H9 (cell line): ENCODE measurements at regions not wholly inside any gene's neighbourhood (a gene's known extent, or its start where the extent isn't known, plus 50 kb on each side); places are given as distances from the start of the nearest gene placed in this dataset.

Experiments
- DNase-seq: peaks from one replicate; pipeline ENCODE4 v3.0.0-alpha.2; 2017
- H2AFZ ChIP-seq: one replicate; pipeline ENCODE4 v1.6.1; 2013; ENCODE audit warnings: mild to moderate bottlenecking, low read length, control low read depth, moderate library complexity
- H2AK5ac ChIP-seq: 2 replicates; pipeline ENCODE4 v1.6.1; 2013; ENCODE audit warnings: low read length, control low read depth, mixed read lengths; ENCODE audit not compliant: insufficient read length
- H2BK120ac ChIP-seq: one replicate; pipeline ENCODE4 v1.6.1; 2013; ENCODE audit warnings: low read depth, mild to moderate bottlenecking, low read length, control low read depth, inconsistent platforms; ENCODE audit not compliant: poor library complexity, severe bottlenecking
- H2BK12ac ChIP-seq: 2 replicates; pipeline ENCODE4 v1.6.1; 2013; ENCODE audit warnings: low read length, control low read depth, mixed read lengths, low read depth; ENCODE audit not compliant: insufficient read length
- H2BK15ac ChIP-seq: 2 replicates; pipeline ENCODE4 v1.6.1; 2013; ENCODE audit warnings: low read depth, low read length, control low read depth
- H2BK20ac ChIP-seq: one replicate; pipeline ENCODE4 v1.6.1; 2013; ENCODE audit warnings: low read depth, mild to moderate bottlenecking, low read length, control low read depth, inconsistent platforms; ENCODE audit not compliant: poor library complexity, severe bottlenecking
- H2BK5ac ChIP-seq: 2 replicates; pipeline ENCODE4 v1.6.1; 2013; ENCODE audit warnings: low read length, control low read depth, mixed read lengths; ENCODE audit not compliant: insufficient read length
- H3K14ac ChIP-seq: 2 replicates; pipeline ENCODE4 v1.6.1; 2013; ENCODE audit warnings: low read length, control low read depth; ENCODE audit not compliant: insufficient read depth
- H3K18ac ChIP-seq: 2 replicates; pipeline ENCODE4 v1.6.1; 2013; ENCODE audit warnings: low read depth, mild to moderate bottlenecking, mixed read lengths, low read length, control low read depth; ENCODE audit not compliant: insufficient read length
- H3K23ac ChIP-seq: 2 replicates; pipeline ENCODE4 v1.6.1; 2013; ENCODE audit warnings: low read length, control low read depth, mixed read lengths, low read depth; ENCODE audit not compliant: insufficient read length
- H3K23me2 ChIP-seq: 2 replicates; pipeline ENCODE4 v1.6.1; 2013; ENCODE audit warnings: low read depth, mild to moderate bottlenecking, mixed read lengths, low read length, control low read depth; ENCODE audit not compliant: insufficient read length, poor library complexity, severe bottlenecking
- H3K27ac ChIP-seq: 2 replicates; pipeline ENCODE4 v1.5.1; 2013; ENCODE audit warnings: low read length, control low read depth, mixed read lengths, low read depth; ENCODE audit not compliant: insufficient read length
- H3K27me3 ChIP-seq: 2 replicates; pipeline ENCODE4 v1.6.1; 2013; ENCODE audit warnings: low read length, control low read depth, inconsistent platforms; ENCODE audit not compliant: insufficient read depth
- H3K4ac ChIP-seq: 2 replicates; pipeline ENCODE4 v1.6.1; 2013; ENCODE audit warnings: low read depth, mild to moderate bottlenecking, control low read depth, inconsistent platforms, low read length, moderate library complexity
- H3K4me1 ChIP-seq: 2 replicates; pipeline ENCODE4 v1.6.1; 2013; ENCODE audit warnings: low read length, control low read depth, inconsistent platforms; ENCODE audit not compliant: insufficient read depth
- H3K4me2 ChIP-seq: 2 replicates; pipeline ENCODE4 v1.6.1; 2013; ENCODE audit warnings: low read length, control low read depth, mixed read lengths; ENCODE audit not compliant: insufficient read length, insufficient read depth
- H3K56ac ChIP-seq: 2 replicates; pipeline ENCODE4 v1.6.1; 2013; ENCODE audit warnings: low read depth, mild to moderate bottlenecking, mixed read lengths, low read length, control low read depth; ENCODE audit not compliant: insufficient read length
- H3K79me1 ChIP-seq: 2 replicates; pipeline ENCODE4 v1.6.1; 2013; ENCODE audit warnings: low read depth, mild to moderate bottlenecking, moderate library complexity, low read length, control low read depth, inconsistent platforms; ENCODE audit not compliant: insufficient read depth, poor library complexity, severe bottlenecking
- H3K79me2 ChIP-seq: 2 replicates; pipeline ENCODE4 v1.6.1; 2013; ENCODE audit warnings: low read length, control low read depth, inconsistent platforms; ENCODE audit not compliant: insufficient read depth
- H3K9ac ChIP-seq: 2 replicates; pipeline ENCODE4 v1.6.1; 2013; ENCODE audit warnings: low read length, control low read depth, mixed read lengths; ENCODE audit not compliant: insufficient read length; ENCODE audit errors: extremely low read depth
- H3K9me3 ChIP-seq: one replicate; pipeline ENCODE4 v1.6.1; 2013; ENCODE audit warnings: low read depth, low read length, inconsistent platforms; ENCODE audit not compliant: control insufficient read depth
- H3T11ph ChIP-seq: one replicate; pipeline ENCODE4 v1.6.1; 2013; ENCODE audit warnings: mild to moderate bottlenecking, low read length, control low read depth, inconsistent platforms
- H4K20me1 ChIP-seq: one replicate; pipeline ENCODE4 v1.6.1; 2013; ENCODE audit not compliant: control insufficient read depth, insufficient read length, insufficient read depth
- H4K5ac ChIP-seq: 2 replicates; pipeline ENCODE4 v1.6.1; 2013; ENCODE audit warnings: low read depth, mild to moderate bottlenecking, mixed read lengths, low read length, control low read depth; ENCODE audit not compliant: insufficient read length
- H4K8ac ChIP-seq: replicated peaks from 2 replicates; pipeline ENCODE4 v1.6.1; 2013; ENCODE audit warnings: low read length, control low read depth, mixed read lengths, low read depth; ENCODE audit not compliant: insufficient read length
- H4K91ac ChIP-seq: 2 replicates; pipeline ENCODE4 v1.6.1; 2013; ENCODE audit warnings: low read depth, mild to moderate bottlenecking, moderate library complexity, mixed read lengths, low read length, control low read depth; ENCODE audit not compliant: insufficient read length
- H3K27ac Mint-ChIP-seq, 3 experiments: 2 replicates in 2 of 3; 3 replicates in 1 of 3; pipeline ENCODE4 v1.8.0; 2020 to 2021; ENCODE audit warnings: mixed read lengths in 3 of 3, mild to moderate bottlenecking in 1 of 3, moderate library complexity in 1 of 3
- H3K27me3 Mint-ChIP-seq: 2 replicates; pipeline ENCODE4 v1.8.0; 2021; ENCODE audit warnings: low read depth, mild to moderate bottlenecking, moderate library complexity, mixed read lengths
- H3K36me3 Mint-ChIP-seq, 3 experiments: 2 replicates in 2 of 3; 3 replicates in 1 of 3; pipeline ENCODE4 v1.8.0; 2020 to 2021; ENCODE audit warnings: low read depth in 3 of 3, mixed read lengths in 3 of 3; ENCODE audit not compliant: insufficient read depth in 1 of 3
- H3K4me1 Mint-ChIP-seq, 2 experiments: 2 replicates each; pipeline ENCODE4 v1.8.0; 2020; ENCODE audit warnings: mixed read lengths in 2 of 2
- H3K4me3 Mint-ChIP-seq, 2 experiments: 2 replicates in 1 of 2; 3 replicates in 1 of 2; pipeline ENCODE4 v1.8.0; 2020 to 2021; ENCODE audit warnings: mild to moderate bottlenecking in 2 of 2, mixed read lengths in 2 of 2, moderate library complexity in 1 of 2
- H3K9me3 Mint-ChIP-seq, 2 experiments: 2 replicates in 1 of 2; 3 replicates in 1 of 2; pipeline ENCODE4 v1.8.0; 2020; ENCODE audit warnings: mild to moderate bottlenecking in 2 of 2, mixed read lengths in 2 of 2, moderate library complexity in 1 of 2
- CTCF ChIP-seq: fragments of 200-600 bp; sonication (generic); conservative IDR thresholded peaks from 3 replicates; pipeline ENCODE4 v1.8.0; 2021; ENCODE audit warnings: antibody characterized with exemption, mild to moderate bottlenecking
- whole genome bisulfite sequencing: extraction: QIAGEN DNeasy Blood & Tissue Kit; methylation state at CpG from one replicate; pipeline ENCODE4 v1.1.7; 2013; ENCODE audit warnings: missing lambda C conversion rate, low lambda C conversion rate, mixed read lengths; ENCODE audit not compliant: insufficient read length; ENCODE audit errors: extremely low coverage; 5-methylcytosine and 5-hydroxymethylcytosine counted together

GRCh38 chr1:29830383-29830782 lies 594.1 kb downstream of the PTPRU start:
- no CpG with 5 or more reads among the region's 8 CpGs for WGBS
- Histone ChIP-seq H3T11ph (no peak overlapping the region), H3K9ac (no peak overlapping the region), H2BK120ac (no peak overlapping the region), H2BK12ac (no peak overlapping the region), H4K8ac (no peak overlapping the region), H2AK5ac (no peak overlapping the region), H4K5ac (no peak overlapping the region), H2BK15ac (no peak overlapping the region), H3K4me2 (no peak overlapping the region), H4K91ac (no peak overlapping the region), H2AFZ (no peak overlapping the region), H3K56ac (no peak overlapping the region), H2BK5ac (no peak overlapping the region), H3K27ac (no peak overlapping the region), H3K27me3 (no peaks in the 10 kb centered on the region), H3K23ac (no peak overlapping the region), H2BK20ac (no peak overlapping the region), H3K23me2 (no peaks in the 10 kb centered on the region), H3K4me1 (no peaks in the 10 kb centered on the region), H3K14ac (no peak overlapping the region), H3K79me2 (no peaks in the 10 kb centered on the region), H3K18ac (no peak overlapping the region), H3K9me3 (no peaks in the 10 kb centered on the region), H3K79me1 (no peaks in the 10 kb centered on the region), H4K20me1 (no peaks in the 10 kb centered on the region), H3K4ac (no peak overlapping the region)
- Mint-ChIP-seq H3K4me3 (no peak overlapping the region), H3K4me1 (peaks cover 0 to 2% of the 10 kb centered on the region in 2 experiments; a peak in 2 of 4 replicates), H3K36me3 (no peaks in the 10 kb centered on the region), H3K9me3 (no peaks in the 10 kb centered on the region), H3K27ac (no peak overlapping the region; a peak in 1 of 7 replicates), H3K27me3 (peaks cover 4% of the 10 kb centered on the region)
- no peak for DNase-seq
- no peak for TF ChIP-seq CTCF
